H1 (cell line): ENCODE measurements at regions not wholly inside any gene's neighbourhood (a gene's known extent, or its start where the extent isn't known, plus 50 kb on each side); places are given as distances from the start of the nearest gene placed in this dataset.

Source experiments
- CTCF ChIA-PET: fragments of 300-600 bp; sonication (Branson Sonifier 250); formaldehyde crosslinking; loops from one replicate; lab custom pipeline; 2021; ENCODE audit not compliant: partially characterized antibody; lab: Charles Lee
- POLR2A ChIA-PET: fragments of 300-600 bp; sonication (Branson Sonifier 250); formaldehyde crosslinking; loops from one replicate; lab custom pipeline; 2021; ENCODE audit warnings: inconsistent platforms; ENCODE audit not compliant: partially characterized antibody; lab: Charles Lee
- DNase-seq, 2 experiments: peaks; one replicate each; pipeline versions ENCODE4 v3.0.0 to v3.0.0-alpha.2; 2010 to 2022; ENCODE audit warnings: low spot score in 2 of 2, low read depth in 1 of 2, mixed read lengths in 1 of 2
- FAIRE-seq: peaks from 2 replicates; lab custom pipeline; 2011; peaks lifted over from hg19 to GRCh38; lab: Jason Lieb, UNC
- H2AFZ ChIP-seq: 2 replicates; pipeline ENCODE4 v1.8.1; 2012; ENCODE audit warnings: low read length, inconsistent platforms
- H2AK5ac ChIP-seq: 2 replicates; pipeline ENCODE4 v1.6.1; 2013; ENCODE audit warnings: low read depth, low read length
- H2BK120ac ChIP-seq: replicated peaks from 2 replicates; pipeline ENCODE3; 2013; ENCODE audit warnings: low read depth, low read length, inconsistent platforms
- H2BK12ac ChIP-seq: 2 replicates; pipeline ENCODE4 v1.6.1; 2013; ENCODE audit warnings: low read depth, low read length
- H2BK15ac ChIP-seq: 2 replicates; pipeline ENCODE4 v1.6.1; 2013; ENCODE audit warnings: low read length
- H2BK20ac ChIP-seq: 2 replicates; pipeline ENCODE4 v1.6.1; 2013; ENCODE audit warnings: low read length
- H2BK5ac ChIP-seq: 2 replicates; pipeline ENCODE4 v1.6.1; 2013; ENCODE audit warnings: low read depth, low read length
- H3K14ac ChIP-seq: 2 replicates; pipeline ENCODE4 v1.6.1; 2013; ENCODE audit warnings: inconsistent platforms; ENCODE audit not compliant: insufficient read length
- H3K18ac ChIP-seq: 2 replicates; pipeline ENCODE4 v1.6.1; 2013; ENCODE audit warnings: low read length; ENCODE audit errors: extremely low read depth
- H3K23ac ChIP-seq: 2 replicates; pipeline ENCODE4 v1.6.1; 2013; ENCODE audit warnings: inconsistent platforms; ENCODE audit not compliant: insufficient read length
- H3K23me2 ChIP-seq: 2 replicates; pipeline ENCODE4 v1.6.1; 2013; ENCODE audit warnings: low read depth, low read length
- H3K27ac ChIP-seq: 2 replicates; pipeline ENCODE4 v1.6.1; 2011; ENCODE audit warnings: low read depth, low read length, inconsistent platforms
- H3K27me3 ChIP-seq, 4 experiments: replicated peaks in 1 of 4; 1 replicate in 1 of 4; 2 replicates in 3 of 4; pipeline versions ENCODE4 v1.6.1 to v1.8.1; 2011 to 2013; ENCODE audit warnings: low read length in 3 of 4, mild to moderate bottlenecking in 3 of 4, inconsistent platforms in 2 of 4, mixed read lengths in 2 of 4, moderate library complexity in 1 of 4; ENCODE audit not compliant: control insufficient read depth in 3 of 4, insufficient read depth in 3 of 4; ENCODE audit errors: extremely low read depth in 1 of 4
- H3K36me3 ChIP-seq, 4 experiments: 2 replicates each; pipeline versions ENCODE4 v1.6.1 to v1.8.1; 2011 to 2013; ENCODE audit warnings: mild to moderate bottlenecking in 4 of 4, low read length in 3 of 4, moderate library complexity in 2 of 4, control low read depth in 1 of 4, inconsistent platforms in 1 of 4; ENCODE audit not compliant: insufficient read depth in 4 of 4, control insufficient read depth in 2 of 4
- H3K4ac ChIP-seq: replicated peaks from 2 replicates; pipeline ENCODE3; 2013; ENCODE audit warnings: low read length, low read depth, mixed read lengths, inconsistent platforms; ENCODE audit not compliant: insufficient read length
- H3K4me1 ChIP-seq, 4 experiments: replicated peaks in 1 of 4; 1 replicate in 1 of 4; 2 replicates in 3 of 4; pipeline versions ENCODE4 v1.6.1 to v1.8.1; 2011 to 2013; ENCODE audit warnings: low read length in 3 of 4, inconsistent platforms in 2 of 4, mixed read lengths in 1 of 4; ENCODE audit not compliant: insufficient read depth in 4 of 4, control insufficient read depth in 3 of 4
- H3K4me2 ChIP-seq, 2 experiments: 2 replicates each; pipeline versions ENCODE4 v1.6.1 to v1.8.1; 2011 to 2013; ENCODE audit warnings: low read depth in 2 of 2, low read length in 2 of 2, control low read depth in 1 of 2, inconsistent platforms in 1 of 2, mild to moderate bottlenecking in 1 of 2; ENCODE audit not compliant: insufficient read depth in 1 of 2
- H3K4me3 ChIP-seq, 4 experiments: fragments of 200-600, 300-600 bp in 1 of 4; sonication (generic), shearing (Covaris generic), sonication (Bioruptor Twin) in 1 of 4; 2 replicates each; pipeline versions ENCODE4 v1.5.1 to v1.8.1; 2011 to 2016; ENCODE audit warnings: low read length in 4 of 4, low read depth in 3 of 4, control low read depth in 2 of 4, inconsistent platforms in 2 of 4, mild to moderate bottlenecking in 2 of 4, mixed read lengths in 1 of 4, moderate library complexity in 1 of 4; ENCODE audit not compliant: insufficient read depth in 2 of 4; ENCODE audit errors: extremely low read depth in 1 of 4
- H3K56ac ChIP-seq: replicated peaks from 2 replicates; pipeline ENCODE3; 2013; ENCODE audit warnings: low read depth, mild to moderate bottlenecking, mixed read lengths, low read length, inconsistent platforms; ENCODE audit not compliant: insufficient read length
- H3K79me1 ChIP-seq: 2 replicates; pipeline ENCODE4 v1.6.1; 2013; ENCODE audit warnings: low read depth, low read length, control low read depth
- H3K79me2 ChIP-seq, 2 experiments: 2 replicates each; pipeline versions ENCODE4 v1.6.1 to v1.8.1; 2012 to 2013; ENCODE audit warnings: low read length in 2 of 2, mild to moderate bottlenecking in 2 of 2, inconsistent platforms in 1 of 2; ENCODE audit not compliant: insufficient read depth in 2 of 2, control insufficient read depth in 1 of 2
- H3K9ac ChIP-seq, 4 experiments: replicated peaks in 1 of 4; 1 replicate in 1 of 4; 2 replicates in 3 of 4; pipeline versions ENCODE4 v1.6.1 to v1.8.1; 2011 to 2013; ENCODE audit warnings: low read depth in 3 of 4, low read length in 3 of 4, control low read depth in 2 of 4, mild to moderate bottlenecking in 2 of 4, moderate library complexity in 2 of 4, inconsistent platforms in 1 of 4; ENCODE audit errors: extremely low read depth in 1 of 4
- H3K9me3 ChIP-seq, 2 experiments: 2 replicates each; pipeline versions ENCODE4 v1.6.1 to v1.8.1; 2012 to 2013; ENCODE audit warnings: mild to moderate bottlenecking in 2 of 2, moderate library complexity in 2 of 2, control low read depth in 1 of 2, inconsistent platforms in 1 of 2, low read depth in 1 of 2, low read length in 1 of 2, mixed read lengths in 1 of 2; ENCODE audit not compliant: insufficient read depth in 2 of 2
- H4K20me1 ChIP-seq, 2 experiments: replicated peaks in 1 of 2; 2 replicates each; pipeline versions ENCODE3 to v1.8.1; 2011 to 2013; ENCODE audit warnings: inconsistent platforms in 2 of 2, low read length in 2 of 2, mild to moderate bottlenecking in 1 of 2; ENCODE audit not compliant: insufficient read depth in 2 of 2, control insufficient read depth in 1 of 2
- H4K5ac ChIP-seq: 2 replicates; pipeline ENCODE4 v1.6.1; 2013; ENCODE audit warnings: low read length, low read depth, mixed read lengths, inconsistent platforms; ENCODE audit not compliant: insufficient read length
- H4K8ac ChIP-seq: 2 replicates; pipeline ENCODE4 v1.8.0; 2013; ENCODE audit warnings: mild to moderate bottlenecking, moderate library complexity, low read length, inconsistent platforms; ENCODE audit not compliant: insufficient read depth; ENCODE audit errors: extremely low read depth
- H4K91ac ChIP-seq: replicated peaks from 2 replicates; pipeline ENCODE3; 2013; ENCODE audit warnings: low read length, mixed read lengths, inconsistent platforms; ENCODE audit not compliant: insufficient read length
- BCL11A ChIP-seq, 2 experiments: IDR thresholded peaks; one replicate each; pipeline ENCODE4 v1.6.1; 2011; ENCODE audit warnings: low read depth in 2 of 2, low read length in 2 of 2, mild to moderate bottlenecking in 2 of 2
- CREB1 ChIP-seq: IDR thresholded peaks from 2 replicates; pipeline ENCODE4 v1.6.1; 2012; ENCODE audit warnings: inconsistent platforms
- EP300 ChIP-seq, 2 experiments: IDR thresholded peaks; 1 replicate in 1 of 2; 2 replicates in 1 of 2; pipeline ENCODE4 v1.6.1; 2011 to 2012; ENCODE audit warnings: low read depth in 2 of 2, low read length in 2 of 2, mild to moderate bottlenecking in 2 of 2, borderline replicate concordance in 1 of 2, inconsistent platforms in 1 of 2, moderate library complexity in 1 of 2
- JUND ChIP-seq: IDR thresholded peaks from 2 replicates; pipeline ENCODE4 v1.6.1; 2011; ENCODE audit warnings: mild to moderate bottlenecking, improper control_type of control experiment, low read length
- KDM5A ChIP-seq: fragments of 200-600 bp; IDR thresholded peaks from 2 replicates; pipeline ENCODE4 v1.7.1; 2012; ENCODE audit warnings: mild to moderate bottlenecking, low read length, inconsistent platforms, mixed read lengths
- NANOG ChIP-seq: IDR thresholded peaks from 2 replicates; pipeline ENCODE4 v1.6.1; 2011; ENCODE audit warnings: low read length, low read depth, mild to moderate bottlenecking, inconsistent platforms; ENCODE audit not compliant: insufficient read depth, poor library complexity, severe bottlenecking
- SIN3A ChIP-seq, 2 experiments: IDR thresholded peaks in 1 of 2; conservative IDR thresholded peaks in 1 of 2; 2 replicates each; pipeline ENCODE4 v1.6.1; 2011 to 2012; ENCODE audit warnings: low read length in 2 of 2, improper control_type of control experiment in 1 of 2, low read depth in 1 of 2, mild to moderate bottlenecking in 1 of 2
- TAF1 ChIP-seq: IDR thresholded peaks from 2 replicates; pipeline ENCODE4 v1.6.1; 2011; ENCODE audit warnings: mild to moderate bottlenecking, low read depth, low read length
- TEAD4 ChIP-seq: IDR thresholded peaks from 2 replicates; pipeline ENCODE4 v1.6.1; 2012; ENCODE audit warnings: low read depth, low read length, inconsistent platforms, mixed read lengths
- WGBS, 2 experiments: shearing (Covaris generic) in 1 of 2; methylation state at CpG; one replicate each; pipeline versions ENCODE4 v1.1.6 to v1.1.7; 2013 to 2015; ENCODE audit warnings: low lambda C conversion rate in 2 of 2, mixed read lengths in 2 of 2, inconsistent platforms in 1 of 2, low coverage in 1 of 2, missing lambda C conversion rate in 1 of 2; ENCODE audit not compliant: insufficient replicate concordance in 2 of 2, insufficient coverage in 1 of 2, insufficient read length in 1 of 2; ENCODE audit errors: extremely low coverage in 1 of 2, missing lambda C conversion rate in 1 of 2; 5-methylcytosine and 5-hydroxymethylcytosine counted together

DNA sequence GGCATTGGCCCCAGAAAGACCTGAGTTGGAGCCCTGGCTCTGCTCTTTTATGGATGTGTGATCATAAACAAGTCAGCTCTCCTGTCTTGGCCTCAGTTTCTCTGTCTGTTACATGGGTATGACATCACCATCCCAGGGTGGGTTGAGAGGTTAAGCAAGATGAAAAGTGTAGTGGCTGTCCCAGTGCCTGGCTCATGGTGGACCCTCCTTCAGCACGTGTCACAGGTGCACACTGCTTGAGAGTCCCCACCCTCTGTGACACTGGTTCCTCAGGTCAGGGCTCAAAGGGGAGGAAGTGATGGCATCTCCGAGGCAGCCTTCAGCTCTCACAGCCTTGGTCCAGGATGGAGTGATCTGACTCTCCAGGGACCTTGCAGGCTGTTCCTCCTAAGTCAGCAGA, 218.4 kb downstream of the HAPSTR1 start:
- Histone ChIP-seq H3K14ac (no peak overlapping the region), H4K20me1 (no peaks in the 10 kb centered on the region), H2BK120ac (no peak overlapping the region), H2BK5ac (no peak overlapping the region), H2BK20ac (no peak overlapping the region), H3K18ac (no peak overlapping the region), H3K9me3 (no peaks in the 10 kb centered on the region), H2BK15ac (no peak overlapping the region), H3K4me2 (no peak overlapping the region), H3K23me2 (no peaks in the 10 kb centered on the region), H3K79me1 (no peaks in the 10 kb centered on the region), H3K56ac (no peak overlapping the region), H3K4ac (no peak overlapping the region), H2BK12ac (no peak overlapping the region), H3K9ac (no peak overlapping the region), H3K79me2 (no peaks in the 10 kb centered on the region), H4K8ac (no peak overlapping the region), H4K91ac (no peak overlapping the region), H3K36me3 (no peaks in the 10 kb centered on the region), H2AK5ac (no peak overlapping the region), H3K27me3 (no peaks in the 10 kb centered on the region), H2AFZ (no peak overlapping the region), H3K4me1 (peaks cover 0 to 7% (median 2%) of the 10 kb centered on the region in 4 experiments; a peak in 2 of 7 replicates), H3K23ac (no peak overlapping the region), H3K4me3 (no peak overlapping the region), H3K27ac (no peak overlapping the region), H4K5ac (no peak overlapping the region)
- TF ChIP-seq BCL11A (IDR thresholded peaks at IDR 0.05; ENCODE audit: low read depth in 2 of 2, low read length in 2 of 2) (no peak), CREB1 (no peak), NANOG (no peak), TAF1 (no peak), EP300 (IDR thresholded peaks at IDR 0.05; ENCODE audit: borderline replicate concordance in 1 of 2, low read depth in 2 of 2, low read length in 2 of 2) (no peak), SIN3A (conservative IDR thresholded peaks at IDR 0.05 in 1 of 2, IDR thresholded peaks at IDR 0.05 in 1 of 2; ENCODE audit: low read depth in 1 of 2, low read length in 2 of 2) (no peak), TEAD4 (no peak), KDM5A (no peak), JUND (no peak)
- CTCF ChIA-PET = interaction anchor here (0.6 to 1.9 kb wide), 4 partner anchors 11 to 836 kb away, joined by 3 to 9 read pairs (median 6); no protein-coding TSS in a partner anchor
- DNase-seq = no peak
- POLR2A ChIA-PET = interaction anchor here (0.6 kb wide), 1 partner anchor 1434 kb away, joined by 4 read pairs; no protein-coding TSS in a partner anchor
- FAIRE-seq = no peak
- WGBS, 2 experiments = 87% methylated on average over 2 of the region's 2 CpGs; no CpG with 5 or more reads in 1 of the 2 experiments
